ENCODE measurements at regions not wholly inside any gene's neighbourhood (a gene's known extent, or its start where the extent isn't known, plus 50 kb on each side); places are given as distances from the start of the nearest gene placed in this dataset.

DNA sequence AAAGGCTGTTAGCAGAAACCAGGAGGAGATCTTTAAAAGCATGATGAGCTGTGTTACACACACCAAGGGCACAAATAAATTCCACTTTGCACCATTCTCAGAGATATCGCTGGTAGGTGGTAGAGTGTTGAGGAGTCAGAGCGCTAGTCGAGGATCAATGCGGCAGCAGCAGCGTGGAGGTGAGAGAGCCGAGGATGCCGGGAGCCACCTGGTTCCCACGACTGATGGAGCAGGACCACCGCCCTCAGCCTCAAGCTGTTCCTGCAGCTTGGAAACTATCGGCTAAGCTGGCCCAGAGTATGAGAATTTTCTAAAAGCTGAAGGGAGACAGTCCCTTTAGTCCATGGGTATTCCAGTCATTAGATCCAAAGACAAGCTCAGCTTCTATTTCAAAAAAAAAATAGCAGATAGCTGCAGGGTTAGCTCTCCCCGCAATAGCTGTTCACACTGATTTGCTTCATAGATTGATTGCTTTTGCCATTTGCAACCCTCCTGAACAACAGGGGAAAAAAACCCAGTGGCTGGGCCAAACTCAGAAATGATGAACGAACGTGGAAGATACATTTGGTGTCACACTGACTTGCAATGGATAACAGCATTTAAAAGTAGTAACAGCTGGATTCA is 106.2 kb downstream of the LCA5 start:
- Histone ChIP-seq H3K79me1 (ENCODE audit: low read depth, low read length) (no peaks in the 10 kb centered on the region), H3K4ac (replicated peaks; ENCODE audit: insufficient read length, low read depth, low read length) (no peak overlapping the region), H4K20me1 (replicated peaks in 1 of 2; ENCODE audit: control insufficient read depth in 1 of 2, insufficient read depth in 2 of 2, low read length in 2 of 2) (no peaks in the 10 kb centered on the region), H2AK5ac (ENCODE audit: low read depth, low read length) (no peak overlapping the region), H2BK5ac (ENCODE audit: low read depth, low read length) (no peak overlapping the region), H3K4me1 (replicated peaks in 1 of 4; ENCODE audit: control insufficient read depth in 3 of 4, insufficient read depth in 4 of 4, low read length in 3 of 4) (no peaks in the 10 kb centered on the region; a peak in 2 of 7 replicates), H3K9me3 (ENCODE audit: insufficient read depth in 2 of 2, low read depth in 1 of 2, low read length in 1 of 2) (no peaks in the 10 kb centered on the region), H4K91ac (replicated peaks; ENCODE audit: insufficient read length, low read length) (no peak overlapping the region), H3K56ac (replicated peaks; ENCODE audit: insufficient read length, low read depth, low read length) (no peak overlapping the region), H3K23ac (ENCODE audit: insufficient read length) (no peak overlapping the region), H3K4me2 (ENCODE audit: insufficient read depth in 1 of 2, low read depth in 2 of 2, low read length in 2 of 2) (no peak overlapping the region), H2AFZ (ENCODE audit: low read length) (peak overlapping the region; percentile 76), H3K18ac (ENCODE audit: extremely low read depth, low read length) (no peak overlapping the region), H3K23me2 (ENCODE audit: low read depth, low read length) (no peaks in the 10 kb centered on the region), H3K79me2 (ENCODE audit: control insufficient read depth in 1 of 2, insufficient read depth in 2 of 2, low read length in 2 of 2) (no peaks in the 10 kb centered on the region), H3K4me3 (ENCODE audit: extremely low read depth in 1 of 4, insufficient read depth in 2 of 4, low read depth in 3 of 4, low read length in 4 of 4) (no peak overlapping the region), H3K27me3 (replicated peaks in 1 of 4; ENCODE audit: control insufficient read depth in 3 of 4, extremely low read depth in 1 of 4, insufficient read depth in 3 of 4, low read length in 3 of 4) (no peaks in the 10 kb centered on the region), H3K14ac (ENCODE audit: insufficient read length) (no peak overlapping the region), H2BK20ac (ENCODE audit: low read length) (no peak overlapping the region), H3K36me3 (ENCODE audit: control insufficient read depth in 2 of 4, insufficient read depth in 4 of 4, low read length in 3 of 4) (no peaks in the 10 kb centered on the region), H3K9ac (replicated peaks in 1 of 4; ENCODE audit: extremely low read depth in 1 of 4, low read depth in 3 of 4, low read length in 3 of 4) (0 out of 7 replicates have a peak overlapping the region, but pooled peaks of 1 of the 4 experiments have one; percentile 34), H2BK15ac (ENCODE audit: low read length) (no peak overlapping the region), H4K5ac (ENCODE audit: insufficient read length, low read depth, low read length) (no peak overlapping the region), H2BK120ac (replicated peaks; ENCODE audit: low read depth, low read length) (no peak overlapping the region), H4K8ac (ENCODE audit: extremely low read depth, insufficient read depth, low read length) (no peak overlapping the region), H3K27ac (ENCODE audit: low read depth, low read length) (no peak overlapping the region), H2BK12ac (ENCODE audit: low read depth, low read length) (no peak overlapping the region)
- ChIA-PET CTCF (ENCODE audit: partially characterized antibody) (interaction anchor here (0.7 to 3.5 kb wide), 28 partner anchors 8 to 437 kb away, joined by 3 to 24 read pairs (median 3); no protein-coding TSS in a partner anchor), POLR2A (ENCODE audit: partially characterized antibody) (interaction anchor here (1.1 to 1.3 kb wide), 2 partner anchors 10 to 200 kb away, joined by 4 read pairs; partner anchors contain the start of gene SH3BGRL2)
- DNase-seq (ENCODE audit: low read depth in 1 of 2, low spot score in 2 of 2), result peak in 1 of 2 experiments; percentile 54
- WGBS, 2 experiments (ENCODE audit: extremely low coverage in 1 of 2, insufficient coverage in 1 of 2, insufficient read length in 1 of 2, insufficient replicate concordance in 2 of 2, low coverage in 1 of 2, low lambda C conversion rate in 2 of 2, missing lambda C conversion rate in 1 of 2), result 88% methylated on average over 13 of the region's 13 CpGs; no CpG with 5 or more reads in 1 of the 2 experiments
- TF ChIP-seq TBP (IDR thresholded peaks at IDR 0.05; ENCODE audit: low read depth, low read length) (no peak), RAD21 (IDR thresholded peaks at IDR 0.05 in 1 of 2, conservative IDR thresholded peaks at IDR 0.05 in 1 of 2; ENCODE audit: low read depth in 2 of 2, low read length in 2 of 2) (peak in 1 of 2 experiments; percentile 32; a peak in 3 of 4 replicates), HDAC2 (IDR thresholded peaks at IDR 0.05; ENCODE audit: borderline replicate concordance in 1 of 2, low read depth in 2 of 2, low read length in 2 of 2) (no peak), SIX5 (IDR thresholded peaks at IDR 0.05; ENCODE audit: low read depth, low read length) (no peak)
- no peak for FAIRE-seq
